NOMO-1 treated with dmso at 0.1 percent for 144 hours (cell line): ENCODE measurements at regions not wholly inside any gene's neighbourhood (a gene's known extent, or its start where the extent isn't known, plus 50 kb on each side); places are given as distances from the start of the nearest gene placed in this dataset.

ENCODE experiments used
- DNase-seq: peaks from one replicate; lab custom pipeline; 2025; ENCODE audit not compliant: unreplicated experiment; lab: John Stamatoyannopoulos, UW

GRCh38 chr17:79476074-79476652 is 134.7 kb downstream of the RBFOX3 start:
- no peak for DNase-seq

GRCh38 chr17:79473876-79474440 is 136.9 kb downstream of the RBFOX3 start:
- no peak for DNase-seq

- DNase-seq, result no peak
These were observed 137.6 kb downstream of the RBFOX3 start for GRCh38 chr17:79473111-79473875.

- DNase-seq, result no peak
These were observed 140.1 kb downstream of the RBFOX3 start for GRCh38 chr17:79470754-79471153.

- DNase-seq, result no peak
These were observed 141.2 kb downstream of the RBFOX3 start for GRCh38 chr17:79469646-79470045.

GRCh38 chr17:79468183-79468944 is 142.5 kb downstream of the RBFOX3 start:
- DNase-seq, result no peak

GRCh38 chr17:79466562-79467350 is 144.1 kb downstream of the RBFOX3 start:
- DNase-seq, result no peak

GRCh38 chr17:79465681-79466025 is 145.2 kb downstream of the RBFOX3 start:
- no peak for DNase-seq

- no peak for DNase-seq
These were observed 145.7 kb downstream of the RBFOX3 start for GRCh38 chr17:79465011-79465680.

GRCh38 chr17:79464318-79465010 is 146.4 kb downstream of the RBFOX3 start:
- no peak for DNase-seq

- DNase-seq, result no peak
These were observed 147.2 kb downstream of the RBFOX3 start for GRCh38 chr17:79463421-79464317.

- DNase-seq, result no peak
These were observed 149.8 kb downstream of the RBFOX3 start for GRCh38 chr17:79461041-79461440.

GRCh38 chr17:79459846-79460245 is 151.0 kb downstream of the RBFOX3 start:
- DNase-seq, result no peak

- DNase-seq, result no peak
These were observed 151.7 kb downstream of the RBFOX3 start for GRCh38 chr17:79459003-79459655.

GRCh38 chr17:79458356-79458755 is 152.5 kb downstream of the RBFOX3 start:
- no peak for DNase-seq

- no peak for DNase-seq
These were observed 153.0 kb downstream of the RBFOX3 start for GRCh38 chr17:79457889-79458288.

GRCh38 chr17:79457376-79457775 is 153.5 kb downstream of the RBFOX3 start:
- DNase-seq, result no peak

- DNase-seq, result no peak
These were observed 155.2 kb downstream of the RBFOX3 start for GRCh38 chr17:79455636-79456035.
